ENCODE measurements at regions not wholly inside any gene's neighbourhood (a gene's known extent, or its start where the extent isn't known, plus 50 kb on each side); places are given as distances from the start of the nearest gene placed in this dataset.

GRCh38 chr5:178794433-178794832 is 64.0 kb upstream of the ZNF354A start:
- no peaks in the 10 kb centered on the region for H3K9me3 ChIP-seq
- H3K27ac ChIP-seq, result no peak overlapping the region
- peaks cover 12% of the 10 kb centered on the region for H3K27me3 ChIP-seq
- no peak for TF ChIP-seq CTCF (IDR thresholded peaks at IDR 0.05)
- H3K4me3 ChIP-seq (ENCODE audit: low read depth in 1 of 2, low read length in 1 of 2), result no peak overlapping the region
- peaks cover 0 to 4% of the 10 kb centered on the region in 2 experiments for H3K4me1 ChIP-seq (ENCODE audit: control insufficient read depth in 1 of 2, insufficient read depth in 1 of 2, low read depth in 1 of 2, low read length in 1 of 2)
- no peaks in the 10 kb centered on the region for H3K36me3 ChIP-seq

GRCh38 chr5:178793696-178794095 is 63.2 kb upstream of the ZNF354A start:
- Histone ChIP-seq H3K27me3 (peaks cover 12% of the 10 kb centered on the region), H3K27ac (no peak overlapping the region), H3K4me3 (ENCODE audit: low read depth in 1 of 2, low read length in 1 of 2) (no peak overlapping the region), H3K36me3 (no peaks in the 10 kb centered on the region), H3K4me1 (ENCODE audit: control insufficient read depth in 1 of 2, insufficient read depth in 1 of 2, low read depth in 1 of 2, low read length in 1 of 2) (peaks cover 0 to 4% of the 10 kb centered on the region in 2 experiments), H3K9me3 (no peaks in the 10 kb centered on the region)
- TF ChIP-seq CTCF (IDR thresholded peaks at IDR 0.05), result no peak

- Histone ChIP-seq H3K27me3 (peaks cover 12% of the 10 kb centered on the region), H3K27ac (no peak overlapping the region), H3K9me3 (no peaks in the 10 kb centered on the region), H3K4me3 (ENCODE audit: low read depth in 1 of 2, low read length in 1 of 2) (no peak overlapping the region), H3K36me3 (no peaks in the 10 kb centered on the region), H3K4me1 (ENCODE audit: control insufficient read depth in 1 of 2, insufficient read depth in 1 of 2, low read depth in 1 of 2, low read length in 1 of 2) (peaks cover 0 to 4% of the 10 kb centered on the region in 2 experiments)
- TF ChIP-seq CTCF (IDR thresholded peaks at IDR 0.05), result no peak
Observed at GRCh38 chr5:178793151-178793550, 62.7 kb upstream of the ZNF354A start.

- H3K27me3 ChIP-seq, result peaks cover 20% of the 10 kb centered on the region
- H3K36me3 ChIP-seq, result no peaks in the 10 kb centered on the region
- no peak for TF ChIP-seq CTCF (IDR thresholded peaks at IDR 0.05)
- no peak overlapping the region for H3K4me3 ChIP-seq (ENCODE audit: low read depth in 1 of 2, low read length in 1 of 2)
- peaks cover 0 to 4% of the 10 kb centered on the region in 2 experiments for H3K4me1 ChIP-seq (ENCODE audit: control insufficient read depth in 1 of 2, insufficient read depth in 1 of 2, low read depth in 1 of 2, low read length in 1 of 2)
- H3K27ac ChIP-seq, result no peak overlapping the region
- no peaks in the 10 kb centered on the region for H3K9me3 ChIP-seq
Observed at GRCh38 chr5:178791976-178792375, 61.5 kb upstream of the ZNF354A start.

- H3K36me3 ChIP-seq, result no peaks in the 10 kb centered on the region
- H3K9me3 ChIP-seq, result no peaks in the 10 kb centered on the region
- H3K27ac ChIP-seq, result no peak overlapping the region
- peaks cover 0 to 4% of the 10 kb centered on the region in 2 experiments for H3K4me1 ChIP-seq (ENCODE audit: control insufficient read depth in 1 of 2, insufficient read depth in 1 of 2, low read depth in 1 of 2, low read length in 1 of 2)
- no peak overlapping the region for H3K4me3 ChIP-seq (ENCODE audit: low read depth in 1 of 2, low read length in 1 of 2)
- no peak for TF ChIP-seq CTCF (IDR thresholded peaks at IDR 0.05)
- H3K27me3 ChIP-seq, result peaks cover 29% of the 10 kb centered on the region
Observed at GRCh38 chr5:178790371-178790770, 59.9 kb upstream of the ZNF354A start.
